Peyer's patch (tissue), 4 donors: ENCODE measurements at regions not wholly inside any gene's neighbourhood (a gene's known extent, or its start where the extent isn't known, plus 50 kb on each side); places are given as distances from the start of the nearest gene placed in this dataset.

Experiments
- CTCF ChIP-seq, 6 experiments: fragments of 450-650 bp in 4 of 6; fragments of 200-600 bp in 2 of 6; sonication (generic) in 1 of 6; IDR thresholded peaks; one replicate each; pipeline ENCODE4 v1.5.1; 2017 to 2019; ENCODE audit warnings: antibody characterized with exemption in 6 of 6, mild to moderate bottlenecking in 3 of 6, moderate library complexity in 1 of 6
- POLR2A ChIP-seq, 2 donors: fragments of 450-650 bp; IDR thresholded peaks; one replicate each; pipeline ENCODE4 v1.5.1; 2017; ENCODE audit warnings: antibody characterized with exemption in 2 of 2, mild to moderate bottlenecking in 2 of 2, moderate library complexity in 2 of 2

- TF ChIP-seq CTCF (IDR thresholded peaks at IDR 0.05) = no peak
- TF ChIP-seq POLR2A (IDR thresholded peaks at IDR 0.05) = no peak
These were observed 128.3 kb upstream of the KLHL29 start for GRCh38 chr2:23256643-23257042.
